GM21723 (cell line): ENCODE measurements at regions not wholly inside any gene's neighbourhood (a gene's known extent, or its start where the extent isn't known, plus 50 kb on each side); places are given as distances from the start of the nearest gene placed in this dataset.
"Not testable (repeated sequence)": the region's sequence is repeated elsewhere in the genome, so short reads cannot be mapped to it uniquely, and the experiment has no call there.

Experiments
- ATAC-seq: cut with Tn5 transposase; IDR thresholded peaks from one replicate; pipeline ENCODE4 v1.9.1; 2021; ENCODE audit warnings: mild to moderate bottlenecking, moderate library complexity; ENCODE audit not compliant: unreplicated experiment

- no peak for ATAC-seq
Observed at GRCh38 chr2:224263571-224264043, 138.3 kb downstream of the FAM124B start.

GRCh38 chr2:224261326-224261725 lies 140.6 kb downstream of the FAM124B start:
- no peak for ATAC-seq

- ATAC-seq, result no peak
Observed at GRCh38 chr2:224260372-224261020, 141.4 kb downstream of the FAM124B start.

- no peak for ATAC-seq
Observed at GRCh38 chr2:224259831-224260230, 142.1 kb downstream of the FAM124B start.

GRCh38 chr2:224258059-224258458 lies 143.8 kb downstream of the FAM124B start:
- no peak for ATAC-seq

GRCh38 chr2:224257156-224257555 lies 144.8 kb downstream of the FAM124B start:
- no peak for ATAC-seq

- no peak for ATAC-seq
Observed at GRCh38 chr2:224253464-224253863, 148.4 kb downstream of the FAM124B start.

- ATAC-seq, result no peak
Observed at GRCh38 chr2:224252631-224253030, 149.3 kb downstream of the FAM124B start.

- ATAC-seq, result no peak
Observed at GRCh38 chr2:224248944-224249371, 152.9 kb downstream of the FAM124B start.

- ATAC-seq, result no peak
Observed at GRCh38 chr2:224242561-224242960, 159.3 kb downstream of the FAM124B start.

GRCh38 chr2:224241812-224242211 lies 160.1 kb downstream of the FAM124B start:
- no peak for ATAC-seq

GRCh38 chr2:224241001-224241400 lies 160.9 kb downstream of the FAM124B start:
- no peak for ATAC-seq

- ATAC-seq, result no peak
Observed at GRCh38 chr2:224223851-224224555, 177.9 kb downstream of the FAM124B start.

- no peak for ATAC-seq
Observed at GRCh38 chr2:224222974-224223373, 178.9 kb downstream of the FAM124B start.

GRCh38 chr2:224222291-224222690 lies 179.6 kb downstream of the FAM124B start:
- no peak for ATAC-seq

- no peak for ATAC-seq
Observed at GRCh38 chr2:224221455-224221913, 180.4 kb downstream of the FAM124B start.

GRCh38 chr2:224220586-224221255 lies 181.2 kb downstream of the FAM124B start:
- ATAC-seq, result no peak

GRCh38 chr2:224219781-224220180 lies 180.7 kb upstream of the SERPINE2 start:
- no peak for ATAC-seq

- ATAC-seq, result no peak
Observed at GRCh38 chr2:224217962-224218347, 178.9 kb upstream of the SERPINE2 start.

GRCh38 chr2:224217233-224217961 lies 178.3 kb upstream of the SERPINE2 start:
- no peak for ATAC-seq

GRCh38 chr2:224215611-224216010 lies 176.5 kb upstream of the SERPINE2 start:
- ATAC-seq, result not testable (repeated sequence)
